ENCODE measurements at regions not wholly inside any gene's neighbourhood (a gene's known extent, or its start where the extent isn't known, plus 50 kb on each side); places are given as distances from the start of the nearest gene placed in this dataset.

- no peaks in the 10 kb centered on the region for H3K36me3 Mint-ChIP-seq
- no peaks in the 10 kb centered on the region for H3K9me3 Mint-ChIP-seq
- intact Hi-C loops (cut with micrococcal nuclease), result no loop called here
- no peak overlapping the region for H3K27ac Mint-ChIP-seq
- ChIA-PET CTCF (no interaction called here), POLR2A (no interaction called here)
- H3K4me1 Mint-ChIP-seq (ENCODE audit: low read depth), result no peaks in the 10 kb centered on the region
- no peak overlapping the region for H3K4me3 Mint-ChIP-seq
- no peak for DNase-seq
- H3K27me3 Mint-ChIP-seq, result no peaks in the 10 kb centered on the region
Observed at GRCh38 chr2:145845207-145845894, 1325.4 kb upstream of the ZEB2 start.

- H3K4me3 Mint-ChIP-seq, result no peak overlapping the region
- intact Hi-C loops (cut with micrococcal nuclease), result no loop called here
- H3K27me3 Mint-ChIP-seq, result no peaks in the 10 kb centered on the region
- no peaks in the 10 kb centered on the region for H3K4me1 Mint-ChIP-seq (ENCODE audit: low read depth)
- DNase-seq, result no peak
- no peaks in the 10 kb centered on the region for H3K36me3 Mint-ChIP-seq
- no peak overlapping the region for H3K27ac Mint-ChIP-seq
- CTCF ChIA-PET, result no interaction called here
- H3K9me3 Mint-ChIP-seq, result no peaks in the 10 kb centered on the region
- POLR2A ChIA-PET, result no interaction called here
Observed at GRCh38 chr2:145841973-145842372, 1322.1 kb upstream of the ZEB2 start.

- ChIA-PET CTCF (no interaction called here), POLR2A (no interaction called here)
- DNase-seq, result no peak
- no peak overlapping the region for H3K4me3 Mint-ChIP-seq
- H3K27me3 Mint-ChIP-seq, result no peaks in the 10 kb centered on the region
- no peaks in the 10 kb centered on the region for H3K9me3 Mint-ChIP-seq
- no peak overlapping the region for H3K27ac Mint-ChIP-seq
- H3K4me1 Mint-ChIP-seq (ENCODE audit: low read depth), result no peaks in the 10 kb centered on the region
- H3K36me3 Mint-ChIP-seq, result no peaks in the 10 kb centered on the region
- intact Hi-C loops (cut with micrococcal nuclease), result no loop called here
Observed at GRCh38 chr2:145836986-145837385, 1317.1 kb upstream of the ZEB2 start.

- ChIA-PET CTCF (no interaction called here), POLR2A (no interaction called here)
- intact Hi-C loops (cut with micrococcal nuclease), result no loop called here
- Mint-ChIP-seq H3K4me3 (no peak overlapping the region), H3K9me3 (no peaks in the 10 kb centered on the region), H3K4me1 (ENCODE audit: low read depth) (no peaks in the 10 kb centered on the region), H3K27ac (no peak overlapping the region), H3K27me3 (no peaks in the 10 kb centered on the region), H3K36me3 (no peaks in the 10 kb centered on the region)
- no peak for DNase-seq
Observed at GRCh38 chr2:145835665-145836064, 1315.7 kb upstream of the ZEB2 start.

GRCh38 chr2:145832681-145833080 is 1312.8 kb upstream of the ZEB2 start:
- Mint-ChIP-seq H3K36me3 (no peaks in the 10 kb centered on the region), H3K4me3 (no peak overlapping the region), H3K27me3 (no peaks in the 10 kb centered on the region), H3K9me3 (peaks cover 3% of the 10 kb centered on the region), H3K4me1 (ENCODE audit: low read depth) (no peaks in the 10 kb centered on the region), H3K27ac (no peak overlapping the region)
- no peak for DNase-seq
- ChIA-PET CTCF (no interaction called here), POLR2A (no interaction called here)
- intact Hi-C loops (cut with micrococcal nuclease), result no loop called here

- intact Hi-C loops (cut with micrococcal nuclease), result no loop called here
- Mint-ChIP-seq H3K4me3 (no peak overlapping the region), H3K27me3 (no peaks in the 10 kb centered on the region), H3K27ac (no peak overlapping the region), H3K9me3 (peaks cover 6% of the 10 kb centered on the region), H3K4me1 (ENCODE audit: low read depth) (no peaks in the 10 kb centered on the region), H3K36me3 (no peaks in the 10 kb centered on the region)
- DNase-seq, result no peak
- CTCF ChIA-PET, result no interaction called here
- POLR2A ChIA-PET, result no interaction called here
Observed at GRCh38 chr2:145829931-145830330, 1310.0 kb upstream of the ZEB2 start.

- intact Hi-C loops (cut with micrococcal nuclease), result no loop called here
- no peak for DNase-seq
- CTCF ChIA-PET, result no interaction called here
- POLR2A ChIA-PET, result no interaction called here
- peaks cover 6% of the 10 kb centered on the region for H3K9me3 Mint-ChIP-seq
- no peaks in the 10 kb centered on the region for H3K36me3 Mint-ChIP-seq
- H3K4me1 Mint-ChIP-seq (ENCODE audit: low read depth), result no peaks in the 10 kb centered on the region
- no peaks in the 10 kb centered on the region for H3K27me3 Mint-ChIP-seq
- H3K4me3 Mint-ChIP-seq, result no peak overlapping the region
- H3K27ac Mint-ChIP-seq, result no peak overlapping the region
Observed at GRCh38 chr2:145827235-145827634, 1307.3 kb upstream of the ZEB2 start.

- Mint-ChIP-seq H3K27me3 (no peaks in the 10 kb centered on the region), H3K4me3 (no peak overlapping the region), H3K36me3 (no peaks in the 10 kb centered on the region), H3K9me3 (peaks cover 6% of the 10 kb centered on the region), H3K27ac (no peak overlapping the region), H3K4me1 (ENCODE audit: low read depth) (no peaks in the 10 kb centered on the region)
- intact Hi-C loops (cut with micrococcal nuclease), result no loop called here
- ChIA-PET POLR2A (no interaction called here), CTCF (no interaction called here)
- no peak for DNase-seq
Observed at GRCh38 chr2:145824384-145824783, 1304.5 kb upstream of the ZEB2 start.

GRCh38 chr2:145822892-145823534 is 1303.1 kb upstream of the ZEB2 start:
- no peak overlapping the region for H3K4me3 Mint-ChIP-seq
- ChIA-PET CTCF (interaction anchor here (0.6 kb wide), 1 partner anchor 148 kb away, joined by 3 read pairs; no protein-coding TSS in a partner anchor), POLR2A (no interaction called here)

GRCh38 chr2:145820651-145821050 is 1300.7 kb upstream of the ZEB2 start:
- Mint-ChIP-seq H3K27ac (no peak overlapping the region), H3K27me3 (no peaks in the 10 kb centered on the region), H3K9me3 (no peaks in the 10 kb centered on the region), H3K4me1 (ENCODE audit: low read depth) (no peaks in the 10 kb centered on the region), H3K4me3 (no peak overlapping the region), H3K36me3 (no peaks in the 10 kb centered on the region)
- ChIA-PET CTCF (no interaction called here), POLR2A (no interaction called here)
- DNase-seq, result no peak
- intact Hi-C loops (cut with micrococcal nuclease), result no loop called here

More at GRCh38 chr2:145822892-145823534, 1303.1 kb upstream of the ZEB2 start:
- Mint-ChIP-seq H3K27ac (no peak overlapping the region), H3K36me3 (no peaks in the 10 kb centered on the region), H3K27me3 (no peaks in the 10 kb centered on the region), H3K4me1 (ENCODE audit: low read depth) (no peaks in the 10 kb centered on the region), H3K9me3 (peaks cover 2% of the 10 kb centered on the region)
- intact Hi-C loops (cut with micrococcal nuclease), result no loop called here
- no peak for DNase-seq

GRCh38 chr2:145818890-145819504 is 1299.1 kb upstream of the ZEB2 start:
- intact Hi-C loops (cut with micrococcal nuclease), result no loop called here
- CTCF ChIA-PET, result no interaction called here
- POLR2A ChIA-PET, result no interaction called here
- no peaks in the 10 kb centered on the region for H3K36me3 Mint-ChIP-seq
- no peaks in the 10 kb centered on the region for H3K4me1 Mint-ChIP-seq (ENCODE audit: low read depth)
- DNase-seq, result no peak
- no peak overlapping the region for H3K4me3 Mint-ChIP-seq
- no peaks in the 10 kb centered on the region for H3K9me3 Mint-ChIP-seq
- H3K27me3 Mint-ChIP-seq, result no peaks in the 10 kb centered on the region
- H3K27ac Mint-ChIP-seq, result no peak overlapping the region

GRCh38 chr2:145815933-145816332 is 1296.0 kb upstream of the ZEB2 start:
- H3K27me3 Mint-ChIP-seq, result no peaks in the 10 kb centered on the region
- no peaks in the 10 kb centered on the region for H3K9me3 Mint-ChIP-seq
- CTCF ChIA-PET, result no interaction called here
- no peak overlapping the region for H3K27ac Mint-ChIP-seq
- no peaks in the 10 kb centered on the region for H3K36me3 Mint-ChIP-seq
- DNase-seq, result no peak
- intact Hi-C loops (cut with micrococcal nuclease), result no loop called here
- H3K4me3 Mint-ChIP-seq, result no peak overlapping the region
- POLR2A ChIA-PET, result no interaction called here
- no peaks in the 10 kb centered on the region for H3K4me1 Mint-ChIP-seq (ENCODE audit: low read depth)

- no peaks in the 10 kb centered on the region for H3K27me3 Mint-ChIP-seq
- no peak overlapping the region for H3K27ac Mint-ChIP-seq
- intact Hi-C loops (cut with micrococcal nuclease), result no loop called here
- no peak for DNase-seq
- CTCF ChIA-PET, result interaction anchor here (0.6 kb wide), 1 partner anchor 1021 kb away, joined by 3 read pairs; no protein-coding TSS in a partner anchor
- POLR2A ChIA-PET, result no interaction called here
- H3K36me3 Mint-ChIP-seq, result no peaks in the 10 kb centered on the region
- peaks cover 2% of the 10 kb centered on the region for H3K9me3 Mint-ChIP-seq
- no peaks in the 10 kb centered on the region for H3K4me1 Mint-ChIP-seq (ENCODE audit: low read depth)
- H3K4me3 Mint-ChIP-seq, result no peak overlapping the region
Observed at GRCh38 chr2:145813481-145813880, 1293.6 kb upstream of the ZEB2 start.
